ENCODE measurements at regions not wholly inside any gene's neighbourhood (a gene's known extent, or its start where the extent isn't known, plus 50 kb on each side); places are given as distances from the start of the nearest gene placed in this dataset.

DNA sequence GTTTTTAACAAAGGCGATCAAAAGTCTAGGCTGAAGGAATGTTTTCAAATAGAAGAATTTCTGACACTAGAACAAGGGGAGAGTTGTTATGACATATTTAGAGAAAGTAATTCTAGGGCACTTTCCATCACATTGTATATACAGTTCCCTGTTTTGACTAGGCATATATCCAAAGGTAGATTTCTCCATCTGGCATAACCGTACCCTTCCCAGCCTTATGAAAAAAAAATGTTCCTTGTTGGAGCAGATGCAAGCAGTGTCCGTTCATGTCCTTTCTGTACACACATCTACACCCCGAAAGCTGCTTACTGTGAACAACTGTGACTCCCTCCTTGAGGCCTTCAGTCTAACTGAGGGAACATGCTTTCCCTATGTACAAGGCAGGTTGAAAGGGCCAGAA lies 271.7 kb upstream of the GBE1 start:
- TF ChIP-seq, protein P1, sequence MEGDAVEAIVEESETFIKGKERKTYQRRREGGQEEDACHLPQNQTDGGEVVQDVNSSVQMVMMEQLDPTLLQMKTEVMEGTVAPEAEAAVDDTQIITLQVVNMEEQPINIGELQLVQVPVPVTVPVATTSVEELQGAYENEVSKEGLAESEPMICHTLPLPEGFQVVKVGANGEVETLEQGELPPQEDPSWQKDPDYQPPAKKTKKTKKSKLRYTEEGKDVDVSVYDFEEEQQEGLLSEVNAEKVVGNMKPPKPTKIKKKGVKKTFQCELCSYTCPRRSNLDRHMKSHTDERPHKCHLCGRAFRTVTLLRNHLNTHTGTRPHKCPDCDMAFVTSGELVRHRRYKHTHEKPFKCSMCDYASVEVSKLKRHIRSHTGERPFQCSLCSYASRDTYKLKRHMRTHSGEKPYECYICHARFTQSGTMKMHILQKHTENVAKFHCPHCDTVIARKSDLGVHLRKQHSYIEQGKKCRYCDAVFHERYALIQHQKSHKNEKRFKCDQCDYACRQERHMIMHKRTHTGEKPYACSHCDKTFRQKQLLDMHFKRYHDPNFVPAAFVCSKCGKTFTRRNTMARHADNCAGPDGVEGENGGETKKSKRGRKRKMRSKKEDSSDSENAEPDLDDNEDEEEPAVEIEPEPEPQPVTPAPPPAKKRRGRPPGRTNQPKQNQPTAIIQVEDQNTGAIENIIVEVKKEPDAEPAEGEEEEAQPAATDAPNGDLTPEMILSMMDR (IDR thresholded peaks at IDR 0.05): no peak
- TF ChIP-seq POLR2A (IDR thresholded peaks at IDR 0.05; ENCODE audit: low read length): no peak
- TF ChIP-seq CHD4 (IDR thresholded peaks at IDR 0.05; ENCODE audit: borderline replicate concordance): no peak
- no peak for TF ChIP-seq CBX2 (IDR thresholded peaks at IDR 0.05; ENCODE audit: borderline replicate concordance, low read depth)
